OCI-LY3 (cell line): ENCODE measurements at regions not wholly inside any gene's neighbourhood (a gene's known extent, or its start where the extent isn't known, plus 50 kb on each side); places are given as distances from the start of the nearest gene placed in this dataset.

Experiments used
- CTCF ChIP-seq: fragments of 200-600, 300-600 bp; sonication (generic); IDR thresholded peaks from 2 replicates; pipeline ENCODE4 v1.5.1; 2014; ENCODE audit warnings: antibody characterized with exemption, low read length, low read depth
- EZH2phosphoT487 ChIP-seq: fragments of 200-600 bp; shearing (Covaris generic); IDR thresholded peaks from 2 replicates; pipeline ENCODE4 v1.6.1; 2018; ENCODE audit warnings: antibody characterized with exemption, mixed run types, low read depth

GRCh38 chr5:96196407-96196806 is 234.8 kb upstream of the ELL2 start:
- TF ChIP-seq CTCF (no peak), EZH2phosphoT487 (no peak)
